ENCODE measurements at regions not wholly inside any gene's neighbourhood (a gene's known extent, or its start where the extent isn't known, plus 50 kb on each side); places are given as distances from the start of the nearest gene placed in this dataset.

DNA sequence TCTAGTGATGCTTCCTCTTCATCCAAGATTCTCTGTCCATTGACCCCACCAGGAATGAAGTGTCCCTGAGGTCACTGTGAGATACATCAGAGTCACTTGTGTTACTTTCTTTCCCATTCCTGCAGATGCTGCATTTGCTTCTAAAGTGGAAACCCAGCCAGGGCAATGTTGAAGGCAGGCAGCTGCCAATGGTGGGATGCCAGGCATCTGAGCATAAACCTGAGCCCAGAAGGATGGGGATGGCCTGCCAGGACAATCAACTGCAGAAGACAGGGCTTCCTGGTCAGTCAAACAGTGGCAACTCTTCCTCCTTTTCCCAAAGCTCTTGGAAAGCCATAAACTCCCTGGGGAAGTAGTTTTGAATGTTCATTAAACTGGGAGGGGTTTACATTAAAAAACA lies 178.0 kb upstream of the TMEM132C start:
- no peak for DNase-seq (ENCODE audit: low spot score, unreplicated experiment)
- H3K9me3 Mint-ChIP-seq (ENCODE audit: low read depth) = no peaks in the 10 kb centered on the region

DNA sequence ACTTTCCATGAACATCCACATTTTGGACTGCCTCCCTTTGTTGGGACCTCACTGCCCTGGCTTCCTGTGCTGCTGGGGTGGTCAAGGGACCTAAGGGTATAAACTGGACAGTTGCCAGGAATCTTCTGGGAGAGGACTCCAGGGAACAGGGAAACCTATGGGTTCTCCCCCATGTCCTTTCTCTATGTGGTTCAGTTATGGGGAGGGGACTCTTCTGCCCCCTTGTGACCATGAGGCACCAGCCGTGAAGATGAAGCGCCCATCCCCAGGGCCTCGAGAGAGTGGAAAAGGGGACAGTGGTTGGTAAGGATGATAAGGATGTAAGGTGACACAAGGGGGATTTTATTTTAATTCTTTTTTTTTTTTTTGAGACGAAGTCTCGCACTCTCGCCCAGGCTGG lies 177.0 kb upstream of the TMEM132C start:
- DNase-seq (ENCODE audit: low spot score, unreplicated experiment) = no peak
- H3K27me3 Mint-ChIP-seq = peaks cover 22% of the 10 kb centered on the region
- TF ChIP-seq, protein P1, sequence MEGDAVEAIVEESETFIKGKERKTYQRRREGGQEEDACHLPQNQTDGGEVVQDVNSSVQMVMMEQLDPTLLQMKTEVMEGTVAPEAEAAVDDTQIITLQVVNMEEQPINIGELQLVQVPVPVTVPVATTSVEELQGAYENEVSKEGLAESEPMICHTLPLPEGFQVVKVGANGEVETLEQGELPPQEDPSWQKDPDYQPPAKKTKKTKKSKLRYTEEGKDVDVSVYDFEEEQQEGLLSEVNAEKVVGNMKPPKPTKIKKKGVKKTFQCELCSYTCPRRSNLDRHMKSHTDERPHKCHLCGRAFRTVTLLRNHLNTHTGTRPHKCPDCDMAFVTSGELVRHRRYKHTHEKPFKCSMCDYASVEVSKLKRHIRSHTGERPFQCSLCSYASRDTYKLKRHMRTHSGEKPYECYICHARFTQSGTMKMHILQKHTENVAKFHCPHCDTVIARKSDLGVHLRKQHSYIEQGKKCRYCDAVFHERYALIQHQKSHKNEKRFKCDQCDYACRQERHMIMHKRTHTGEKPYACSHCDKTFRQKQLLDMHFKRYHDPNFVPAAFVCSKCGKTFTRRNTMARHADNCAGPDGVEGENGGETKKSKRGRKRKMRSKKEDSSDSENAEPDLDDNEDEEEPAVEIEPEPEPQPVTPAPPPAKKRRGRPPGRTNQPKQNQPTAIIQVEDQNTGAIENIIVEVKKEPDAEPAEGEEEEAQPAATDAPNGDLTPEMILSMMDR (IDR thresholded peaks at IDR 0.05; ENCODE audit: unreplicated experiment) = no peak
- no peak overlapping the region for H3K27ac Mint-ChIP-seq
- H3K4me3 Mint-ChIP-seq (ENCODE audit: low read depth) = no peak overlapping the region
- H3K9me3 Mint-ChIP-seq (ENCODE audit: low read depth) = no peaks in the 10 kb centered on the region
- peaks cover 16% of the 10 kb centered on the region for H3K4me1 Mint-ChIP-seq (ENCODE audit: low read depth)
- no peaks in the 10 kb centered on the region for H3K36me3 Mint-ChIP-seq (ENCODE audit: insufficient read depth)

More for the DNA sequence above, 178.0 kb upstream of the TMEM132C start:
- TF ChIP-seq, protein P1 (IDR thresholded peaks at IDR 0.05; ENCODE audit: unreplicated experiment) = no peak
- no peak overlapping the region for H3K4me3 Mint-ChIP-seq (ENCODE audit: low read depth)
- H3K4me1 Mint-ChIP-seq (ENCODE audit: low read depth) = peaks cover 16% of the 10 kb centered on the region
- no peak overlapping the region for H3K27ac Mint-ChIP-seq
- no peaks in the 10 kb centered on the region for H3K36me3 Mint-ChIP-seq (ENCODE audit: insufficient read depth)
- peaks cover 22% of the 10 kb centered on the region for H3K27me3 Mint-ChIP-seq

DNA sequence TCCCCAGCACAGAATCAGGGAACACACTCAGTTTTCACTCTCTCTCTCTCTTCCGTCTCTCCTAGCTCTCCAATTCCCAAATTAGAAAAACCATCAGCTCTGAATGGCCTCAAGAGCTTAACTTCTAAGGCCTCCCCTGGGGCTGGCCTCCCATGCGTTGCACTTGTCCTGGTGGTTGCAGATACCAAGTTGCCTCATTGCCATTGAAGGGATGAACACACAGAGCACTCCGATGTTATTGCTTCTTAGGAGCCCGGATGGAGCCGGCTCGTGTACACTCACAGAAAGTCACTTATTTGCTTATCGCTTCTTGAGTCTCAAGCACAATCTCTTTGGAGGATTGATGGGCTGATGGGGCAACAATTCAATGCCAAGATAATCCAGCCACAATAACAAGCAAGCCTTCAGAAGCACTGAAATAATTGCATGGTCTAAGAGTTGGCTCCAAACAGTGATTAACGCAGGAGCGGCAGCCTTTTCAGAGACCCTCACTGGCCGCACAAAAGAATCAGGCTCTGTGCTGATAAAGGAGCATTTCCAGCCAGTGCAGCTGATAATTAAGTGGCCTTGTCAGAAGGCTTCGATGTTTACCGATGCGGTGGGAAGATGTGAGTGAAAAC lies 175.8 kb upstream of the TMEM132C start:
- Mint-ChIP-seq H3K27me3 (peaks cover 22% of the 10 kb centered on the region), H3K4me1 (ENCODE audit: low read depth) (peaks cover 16% of the 10 kb centered on the region), H3K9me3 (ENCODE audit: low read depth) (no peaks in the 10 kb centered on the region), H3K27ac (no peak overlapping the region), H3K36me3 (ENCODE audit: insufficient read depth) (no peaks in the 10 kb centered on the region), H3K4me3 (ENCODE audit: low read depth) (no peak overlapping the region)
- TF ChIP-seq, protein P1 (IDR thresholded peaks at IDR 0.05; ENCODE audit: unreplicated experiment) = no peak
- no peak for DNase-seq (ENCODE audit: low spot score, unreplicated experiment)

DNA sequence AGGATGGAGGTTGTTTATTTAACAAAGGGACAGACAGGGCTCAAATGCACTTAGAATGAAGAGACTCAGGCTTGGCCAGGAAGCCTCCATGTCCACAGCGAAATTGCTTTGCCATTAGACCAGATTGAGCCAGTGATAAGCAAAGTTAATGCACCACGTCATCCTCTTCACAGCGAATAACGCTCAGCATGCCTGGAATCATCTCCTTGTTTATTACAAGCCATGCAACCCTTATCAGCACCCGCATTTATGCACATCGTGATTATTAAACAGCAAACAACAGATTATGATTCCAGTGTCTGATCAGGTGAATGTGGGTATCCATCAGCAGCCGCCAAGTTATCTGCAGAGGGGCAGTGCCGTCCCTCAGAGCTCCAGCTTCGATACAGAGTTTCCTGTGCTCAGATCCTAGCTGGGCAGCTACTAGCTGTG lies 175.0 kb upstream of the TMEM132C start:
- DNase-seq (ENCODE audit: low spot score, unreplicated experiment) = no peak
- Mint-ChIP-seq H3K27me3 (peaks cover 19% of the 10 kb centered on the region), H3K4me3 (ENCODE audit: low read depth) (no peak overlapping the region), H3K4me1 (ENCODE audit: low read depth) (peaks cover 16% of the 10 kb centered on the region), H3K36me3 (ENCODE audit: insufficient read depth) (no peaks in the 10 kb centered on the region), H3K27ac (peak overlapping the region; percentile 31), H3K9me3 (ENCODE audit: low read depth) (no peaks in the 10 kb centered on the region)
- TF ChIP-seq, protein P1 (IDR thresholded peaks at IDR 0.05; ENCODE audit: unreplicated experiment) = no peak

DNA sequence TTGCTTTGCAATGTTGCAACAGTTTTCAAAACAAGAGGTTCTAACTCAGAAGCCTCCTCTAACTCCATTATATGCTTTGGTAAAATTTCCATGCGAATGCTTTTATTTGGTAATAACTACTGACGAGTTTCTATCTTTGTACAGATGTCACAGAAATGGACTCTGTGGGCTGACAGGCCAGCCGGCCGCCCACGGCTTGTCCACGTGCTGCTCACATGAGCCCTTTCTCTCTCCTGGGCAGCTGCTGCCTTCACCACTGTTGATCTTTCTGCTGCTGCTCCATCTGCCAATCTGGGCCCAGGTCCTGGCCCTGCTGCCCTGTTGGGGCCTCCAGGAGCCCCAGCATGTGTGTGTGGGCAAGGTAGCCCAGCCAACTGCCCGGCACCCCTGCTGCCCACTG lies 168.2 kb upstream of the TMEM132C start:
- Mint-ChIP-seq H3K4me3 (ENCODE audit: low read depth) (no peak overlapping the region), H3K9me3 (ENCODE audit: low read depth) (peaks cover 5% of the 10 kb centered on the region), H3K36me3 (ENCODE audit: insufficient read depth) (no peaks in the 10 kb centered on the region), H3K27ac (peak overlapping the region; percentile 79), H3K4me1 (ENCODE audit: low read depth) (no peaks in the 10 kb centered on the region), H3K27me3 (peaks cover 3% of the 10 kb centered on the region)
- no peak for DNase-seq (ENCODE audit: low spot score, unreplicated experiment)
- TF ChIP-seq, protein P1 (IDR thresholded peaks at IDR 0.05; ENCODE audit: unreplicated experiment) = no peak

All from progenitor cell of endocrine pancreas (in vitro differentiated cells).